Activated CD8-positive, alpha-beta memory T cell treated with anti-CD3 and anti-CD28 coated beads for 1 hour (primary cell): ENCODE measurements at regions not wholly inside any gene's neighbourhood (a gene's known extent, or its start where the extent isn't known, plus 50 kb on each side); places are given as distances from the start of the nearest gene placed in this dataset.
"Not testable (repeated sequence)": the region's sequence is repeated elsewhere in the genome, so short reads cannot be mapped to it uniquely, and the experiment has no call there.

Source experiments
- DNase-seq, 2 donors: peaks; one replicate each; pipeline ENCODE4 v3.0.0-alpha.2; 2020; ENCODE audit warnings: low read depth in 1 of 2; ENCODE audit errors: extremely low read depth in 1 of 2

DNA sequence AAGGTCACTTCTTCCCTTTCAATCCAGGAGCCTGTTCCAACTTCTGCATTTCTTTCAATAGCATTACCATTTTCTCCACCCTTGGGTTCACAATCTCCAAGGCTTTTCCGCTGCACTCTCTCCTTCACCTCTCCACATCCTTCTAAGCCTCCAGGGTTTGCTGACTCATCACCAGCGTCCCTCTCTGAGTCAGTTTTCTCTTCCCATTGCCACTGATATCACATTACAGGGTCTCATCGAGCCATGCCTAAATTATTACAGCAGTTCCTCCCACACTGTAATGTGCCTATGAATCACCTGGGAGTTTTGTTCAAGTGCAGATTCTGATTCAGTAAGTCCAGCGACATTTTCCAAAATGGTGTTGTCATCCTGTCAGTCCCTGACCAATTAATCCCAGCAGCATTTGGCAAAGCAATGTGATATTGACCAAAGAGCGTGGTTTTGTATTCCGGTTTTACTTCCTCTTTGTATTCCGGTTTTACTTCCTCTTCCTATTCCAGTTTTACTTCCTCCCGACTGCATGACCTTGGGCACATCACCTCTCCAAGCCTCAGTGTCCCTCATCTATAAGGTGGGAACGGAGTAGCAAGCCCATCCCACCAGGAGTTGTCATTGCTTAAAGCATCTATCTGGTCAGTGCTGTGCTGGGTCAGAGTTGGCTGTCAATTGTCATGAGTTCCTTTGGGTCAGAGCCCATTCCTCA, 208.3 kb upstream of the NBPF12 start:
- DNase-seq, result not testable (repeated sequence)

DNA sequence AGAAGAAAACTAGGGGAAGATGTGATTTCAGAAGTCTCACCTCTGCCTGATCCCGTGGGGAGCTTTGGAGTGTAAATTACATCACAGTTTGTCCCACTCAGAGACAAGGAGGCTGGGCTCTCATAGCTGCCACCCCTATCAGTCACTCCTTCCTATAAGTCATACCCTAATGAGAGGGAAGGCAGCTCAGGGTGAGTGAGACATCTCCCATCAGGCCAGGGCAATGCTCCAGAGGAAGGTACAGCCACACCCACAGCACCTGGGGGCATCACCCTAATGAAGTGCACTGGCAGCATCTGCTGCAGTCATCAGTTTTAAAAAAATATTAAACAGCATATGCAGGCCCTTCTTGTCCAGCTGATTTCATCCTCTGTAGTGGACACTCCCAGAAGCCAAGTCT, 223.1 kb upstream of the NBPF12 start:
- DNase-seq, result not testable (repeated sequence)

DNA sequence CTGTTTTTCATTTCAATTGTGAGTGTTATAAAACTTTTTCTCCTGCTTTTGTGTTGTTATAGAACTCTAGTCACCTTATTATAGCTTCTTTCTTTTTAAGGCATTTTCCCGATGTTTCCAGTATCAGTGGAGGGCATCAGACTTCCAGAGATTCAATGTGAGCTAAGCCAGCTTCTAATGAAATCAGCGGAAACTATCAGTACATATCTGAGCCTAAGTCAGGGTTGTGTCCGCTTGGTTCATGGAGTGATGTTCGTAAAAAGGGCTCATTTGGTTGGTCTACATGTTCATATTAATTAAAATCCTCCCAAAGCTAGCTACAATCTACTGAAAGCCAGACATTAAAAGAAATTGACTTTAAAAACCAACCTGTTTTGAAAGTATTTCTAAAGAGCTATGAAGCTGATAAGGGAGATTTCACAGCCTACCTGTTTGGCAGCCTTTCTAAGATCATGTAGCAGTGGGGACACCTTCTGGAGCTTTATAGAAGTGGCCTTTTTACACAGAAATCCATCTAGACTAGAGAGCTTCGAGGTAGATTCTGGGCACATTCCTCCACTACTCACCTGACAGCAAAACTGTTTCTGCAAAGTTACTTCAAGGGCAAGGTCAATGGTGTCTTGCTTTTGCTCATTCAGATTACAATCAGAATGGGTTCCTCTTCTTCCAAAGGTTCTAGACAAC, 227.1 kb upstream of the NBPF12 start:
- DNase-seq, result not testable (repeated sequence)

DNA sequence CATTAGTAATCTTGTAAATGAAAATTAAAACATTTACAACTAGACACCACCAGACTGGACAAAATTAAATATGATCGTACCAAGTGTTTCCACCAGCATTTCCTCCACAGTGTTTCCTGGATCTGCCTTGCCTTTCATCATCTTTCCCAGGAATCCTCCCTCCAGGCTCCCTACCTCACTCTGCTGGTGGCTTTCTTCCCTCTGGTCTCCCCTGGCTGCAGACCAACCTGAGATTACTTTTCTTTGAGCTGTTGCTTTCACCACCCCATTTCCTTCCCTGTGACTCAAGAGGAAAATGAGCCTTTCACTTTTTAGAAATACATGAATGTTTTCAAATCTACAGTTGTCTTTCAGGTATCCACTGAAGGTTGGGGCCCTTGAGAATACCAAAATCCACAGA, 228.8 kb upstream of the NBPF12 start:
- DNase-seq, result not testable (repeated sequence)

DNA sequence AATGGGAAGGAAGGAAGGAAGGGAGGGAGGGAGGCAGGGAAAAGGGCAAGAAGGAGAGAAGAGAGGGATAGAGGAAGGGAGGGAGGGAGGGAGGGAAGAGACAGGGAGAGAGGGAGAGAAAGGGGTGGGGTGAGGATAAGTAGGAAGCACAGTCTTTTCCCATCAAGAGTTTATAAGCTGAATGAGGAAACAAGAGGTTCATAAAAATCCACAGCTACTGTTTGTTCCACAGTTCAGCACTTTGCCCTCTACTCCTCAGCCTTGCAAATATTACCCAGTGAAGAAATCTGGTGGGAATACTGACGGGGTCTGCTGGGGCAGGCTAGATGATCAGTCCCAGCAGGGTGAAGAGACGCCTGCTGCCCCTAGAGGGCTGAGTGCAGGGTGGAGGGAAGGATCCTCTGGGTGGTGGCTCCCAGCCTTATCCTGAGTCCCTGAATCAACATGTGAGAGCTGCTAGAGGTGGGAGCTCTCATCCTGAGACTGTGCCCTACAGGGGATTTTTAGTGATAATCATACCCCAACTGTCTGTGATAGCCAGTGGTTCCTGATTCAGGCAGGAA, 233.9 kb upstream of the NBPF12 start:
- not testable (repeated sequence) for DNase-seq

DNA sequence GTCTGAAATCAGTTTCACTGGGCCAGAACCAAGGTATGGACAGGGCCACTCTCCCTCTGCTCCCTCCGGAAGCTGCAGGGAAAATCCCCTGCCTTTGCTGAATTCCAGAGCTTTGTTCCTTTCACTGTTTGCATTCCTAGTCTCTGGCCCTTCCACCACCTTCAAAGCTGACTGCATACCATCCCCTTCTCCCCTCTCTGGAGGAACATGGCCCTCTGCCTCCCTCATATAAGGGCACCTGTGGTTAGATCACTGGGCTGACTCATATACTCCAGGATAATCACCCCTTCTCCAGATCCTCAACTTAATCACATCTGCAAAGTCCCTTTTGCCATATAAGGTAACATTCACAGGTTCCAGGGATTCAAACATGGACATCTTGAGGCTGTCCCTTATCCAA, 236.8 kb upstream of the NBPF12 start:
- not testable (repeated sequence) for DNase-seq

DNA sequence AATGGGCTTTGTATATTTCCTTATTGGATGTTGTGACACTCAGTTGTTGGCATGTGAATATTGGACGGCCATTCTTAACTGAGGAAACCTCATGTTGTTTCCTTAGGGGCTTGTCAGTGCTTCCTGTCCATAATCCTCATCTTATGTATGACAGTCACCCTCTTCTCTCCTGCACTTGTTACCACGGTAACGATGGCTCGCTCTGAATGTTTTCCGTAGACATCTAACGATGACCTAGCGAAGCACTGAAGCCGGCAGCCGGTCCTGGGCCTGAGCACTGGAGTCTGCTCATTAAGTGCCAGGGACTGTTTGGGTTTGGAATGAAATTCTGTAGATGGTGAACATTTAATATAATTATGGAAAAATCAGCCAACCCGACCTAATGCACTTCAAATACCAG, 242.7 kb upstream of the NBPF12 start:
- not testable (repeated sequence) for DNase-seq

DNA sequence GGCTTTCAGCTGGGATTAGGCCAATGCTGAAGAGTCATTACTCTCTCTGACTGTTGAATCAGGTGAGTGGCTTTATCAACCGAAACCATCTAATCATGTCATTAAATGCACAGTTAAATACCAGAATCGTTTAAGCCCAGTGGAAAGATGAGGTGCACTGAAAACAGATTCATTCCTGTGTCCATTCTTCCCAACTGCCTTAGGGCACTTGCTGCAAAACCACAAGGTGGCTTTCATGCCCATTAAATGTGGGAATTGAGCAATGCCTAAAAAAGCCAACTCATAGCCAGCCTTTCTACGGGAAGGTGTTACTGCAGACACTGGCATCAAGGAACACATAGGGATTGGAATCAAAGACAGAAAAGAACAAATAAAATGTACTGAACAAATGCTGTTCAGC, 246.3 kb upstream of the NBPF12 start:
- DNase-seq, result not testable (repeated sequence)

DNA sequence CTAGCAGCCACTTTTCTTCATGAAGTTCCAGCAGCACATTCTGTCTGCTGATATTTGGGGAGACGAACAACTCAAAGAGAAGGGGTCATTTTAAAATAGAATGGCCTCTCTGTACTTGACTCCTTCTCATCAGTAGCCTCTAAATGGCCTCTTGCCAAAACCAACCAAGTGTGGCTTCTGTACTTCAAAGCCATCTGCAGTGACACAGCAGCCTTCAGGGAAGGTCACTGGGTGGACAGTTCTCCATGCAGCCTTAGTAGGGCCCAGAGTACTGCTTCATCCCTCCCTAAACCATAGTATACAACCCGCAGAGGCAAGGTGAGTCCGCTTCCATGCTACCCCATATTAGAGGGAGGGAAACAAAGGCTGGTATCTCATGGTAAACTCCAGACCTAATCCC, 249.2 kb upstream of the NBPF12 start:
- not testable (repeated sequence) for DNase-seq

DNA sequence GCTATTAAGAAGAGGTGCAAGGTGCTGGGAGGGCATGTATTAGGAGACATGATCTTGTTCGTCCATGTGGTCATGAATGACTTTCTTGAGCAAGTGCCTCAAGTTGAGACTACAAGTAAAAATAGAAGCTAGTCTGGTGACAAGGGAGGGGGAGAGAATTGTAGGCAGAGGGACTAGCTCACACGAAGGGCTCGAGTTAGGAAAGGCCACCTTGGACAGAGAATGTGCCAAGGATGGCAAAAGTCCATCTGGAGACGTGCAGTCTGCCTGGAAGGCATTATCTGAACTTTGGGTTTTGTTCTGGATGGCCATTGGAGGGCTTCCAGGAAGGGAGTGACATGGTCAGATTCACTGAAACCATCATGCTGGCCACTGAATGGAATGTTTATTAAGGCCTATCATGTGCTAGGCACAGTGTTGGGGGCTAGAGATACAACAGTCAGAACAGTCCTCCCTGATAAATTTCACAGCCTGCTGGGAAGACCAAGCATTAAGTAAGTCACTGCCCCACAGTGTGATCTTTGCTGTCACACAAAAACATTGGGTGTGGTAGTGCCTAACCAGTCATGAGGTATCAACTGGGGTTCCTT, 251.3 kb upstream of the NBPF12 start:
- not testable (repeated sequence) for DNase-seq

DNA sequence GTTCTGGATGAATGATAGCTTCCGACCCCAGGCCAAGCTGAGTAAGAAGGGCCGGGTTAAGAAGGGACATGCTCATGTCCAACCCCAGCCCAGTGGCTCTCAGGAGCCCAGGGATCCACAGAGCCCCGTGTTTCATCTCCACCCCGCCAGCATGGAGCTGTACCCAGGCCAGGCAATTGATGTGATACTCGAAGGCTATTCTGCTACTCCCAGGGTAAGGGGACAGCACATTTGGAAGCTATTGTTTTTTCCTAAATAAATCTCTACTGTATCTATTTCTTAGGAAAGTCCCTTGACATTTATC, 255.0 kb upstream of the NBPF12 start:
- DNase-seq, result not testable (repeated sequence)

DNA sequence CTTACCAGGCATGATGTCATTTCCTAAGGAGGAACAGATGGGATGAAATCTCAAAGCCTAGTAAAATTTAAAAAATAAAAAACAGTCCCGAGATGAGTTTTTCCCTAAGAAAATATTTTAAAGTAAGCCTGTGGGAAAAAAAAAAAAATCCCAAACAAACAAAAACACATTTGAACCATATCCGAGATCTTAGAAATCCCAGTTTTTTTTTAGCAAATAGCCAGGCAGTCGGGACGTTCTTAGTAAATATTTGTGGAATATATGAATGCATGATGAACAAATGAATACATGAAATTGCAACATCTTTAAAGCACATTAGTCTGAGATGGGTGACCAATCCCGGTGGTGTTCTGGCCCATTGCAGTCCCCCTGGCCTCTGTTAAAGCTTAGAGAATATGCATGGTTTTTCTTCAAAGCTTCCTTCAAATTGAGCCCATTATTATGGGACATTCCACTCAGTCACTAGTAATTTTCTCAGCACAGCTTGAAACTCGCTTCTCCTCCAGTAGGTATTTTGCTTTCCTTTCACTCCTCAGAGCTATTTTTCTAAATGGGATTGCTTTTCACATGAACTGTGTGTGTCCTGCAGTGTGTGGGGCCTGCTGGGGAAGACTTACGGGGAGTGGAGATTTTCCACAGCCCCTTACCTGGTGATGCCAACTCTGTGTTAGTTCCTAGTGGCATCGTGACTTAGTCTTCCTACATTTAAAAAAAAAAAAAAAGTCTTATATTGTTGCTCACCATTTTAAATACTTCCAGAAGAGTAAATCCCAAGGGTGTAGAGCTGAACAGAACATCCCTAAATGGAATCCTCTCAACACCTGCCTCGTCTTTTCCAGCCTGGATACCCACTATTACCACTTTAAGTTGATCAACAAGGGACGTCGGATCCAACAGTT, 255.6 kb upstream of the NBPF12 start:
- DNase-seq, result not testable (repeated sequence)

DNA sequence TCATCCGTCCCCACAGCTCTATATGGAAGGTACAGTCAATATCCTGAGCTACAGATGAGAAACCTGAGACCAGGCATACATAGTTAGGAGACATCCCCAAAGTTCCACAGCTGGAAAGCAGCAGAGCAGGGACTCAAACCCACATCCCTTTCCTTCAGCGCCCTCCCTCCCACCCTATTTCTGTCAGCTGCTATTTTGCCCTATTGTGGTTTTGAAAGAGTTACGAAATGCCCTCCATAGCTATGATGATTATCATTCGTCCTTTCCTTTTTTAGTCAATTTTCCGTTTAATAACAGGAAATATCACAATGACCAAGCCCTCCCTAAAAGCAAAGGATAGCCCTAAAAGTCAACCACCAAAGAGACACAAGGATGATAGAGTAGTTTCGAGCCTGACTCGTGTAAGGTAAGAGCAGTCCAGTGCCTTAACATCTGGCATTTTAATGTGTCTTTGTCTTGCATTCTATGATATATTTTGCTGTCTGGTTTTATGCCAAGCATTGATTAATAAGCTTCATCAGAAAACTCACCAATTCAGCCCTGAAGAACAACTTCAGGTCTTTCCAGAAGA, 264.3 kb upstream of the NBPF12 start:
- DNase-seq, result not testable (repeated sequence)

DNA sequence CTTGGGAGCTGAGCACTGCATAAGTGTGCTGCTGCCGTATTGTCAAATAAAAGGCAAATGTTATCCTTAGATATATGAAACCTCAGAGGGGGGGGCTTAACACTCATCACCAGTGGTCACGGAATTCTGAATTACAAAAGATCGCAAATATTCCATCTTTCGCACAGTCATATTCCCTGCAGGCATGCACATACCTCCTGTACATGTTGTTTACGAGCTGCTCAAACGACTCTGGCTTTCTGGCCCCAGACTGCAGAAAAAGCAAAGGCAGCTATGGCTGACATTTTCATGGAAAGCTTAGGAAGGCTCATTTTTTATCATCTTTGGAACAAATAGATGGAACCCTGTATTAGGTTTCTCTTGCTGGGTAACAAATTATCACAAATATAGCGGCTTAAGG, 265.5 kb upstream of the NBPF12 start:
- DNase-seq, result not testable (repeated sequence)

DNA sequence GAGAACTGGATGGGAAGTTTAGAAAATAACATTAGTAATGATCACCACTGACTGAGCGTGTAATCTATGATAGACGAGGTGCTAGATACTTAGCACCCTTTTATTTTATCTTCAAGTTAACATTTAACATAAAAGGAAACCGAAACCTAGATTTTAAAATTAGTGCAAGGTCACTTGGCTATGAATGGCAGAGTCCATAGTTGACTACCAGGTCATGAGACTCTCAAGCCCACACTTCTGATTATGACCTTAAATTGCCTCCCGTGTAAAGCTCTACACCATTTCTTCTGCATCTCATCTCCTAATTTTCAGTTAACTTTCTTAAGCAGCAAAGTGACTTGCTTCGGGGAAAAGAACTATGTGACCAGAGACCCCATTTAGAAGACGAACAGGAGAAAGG, 266.5 kb upstream of the NBPF12 start:
- DNase-seq, result not testable (repeated sequence)

DNA sequence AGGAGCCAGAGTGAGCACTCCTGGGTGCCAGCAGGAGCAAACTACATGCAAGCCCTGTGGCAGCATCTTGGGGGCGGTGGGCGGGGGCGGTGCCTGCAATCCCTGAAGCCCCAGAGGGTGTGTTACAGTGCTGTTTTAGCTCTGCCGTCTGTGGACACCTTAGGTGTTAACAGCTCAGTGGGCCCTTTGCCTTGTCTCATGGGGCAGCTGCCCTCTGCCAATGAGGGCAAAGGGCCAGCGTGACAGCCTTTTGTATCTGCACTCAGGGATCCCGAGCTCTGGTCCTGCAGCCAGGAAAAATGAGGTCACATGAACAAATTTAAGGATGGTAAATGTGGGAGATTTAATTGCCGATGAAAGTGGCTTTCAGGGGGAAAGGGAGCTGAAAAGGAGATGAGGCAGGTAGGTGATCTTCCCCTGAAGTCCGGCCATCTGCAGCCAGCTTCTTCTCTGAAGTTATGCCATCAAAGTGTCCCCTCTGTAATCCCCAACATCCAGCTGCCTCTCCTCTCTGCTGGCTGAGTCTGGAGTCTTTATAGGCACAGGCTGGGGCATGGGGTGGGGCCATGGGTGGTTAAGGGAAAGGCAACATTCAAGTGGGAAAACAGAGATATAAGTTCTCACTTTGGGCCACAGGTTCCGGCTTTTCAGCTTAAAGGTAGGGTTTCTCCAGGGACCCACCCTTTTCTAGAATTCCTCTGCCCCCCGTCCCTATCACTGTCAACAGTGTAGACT, 267.1 kb upstream of the NBPF12 start:
- not testable (repeated sequence) for DNase-seq

DNA sequence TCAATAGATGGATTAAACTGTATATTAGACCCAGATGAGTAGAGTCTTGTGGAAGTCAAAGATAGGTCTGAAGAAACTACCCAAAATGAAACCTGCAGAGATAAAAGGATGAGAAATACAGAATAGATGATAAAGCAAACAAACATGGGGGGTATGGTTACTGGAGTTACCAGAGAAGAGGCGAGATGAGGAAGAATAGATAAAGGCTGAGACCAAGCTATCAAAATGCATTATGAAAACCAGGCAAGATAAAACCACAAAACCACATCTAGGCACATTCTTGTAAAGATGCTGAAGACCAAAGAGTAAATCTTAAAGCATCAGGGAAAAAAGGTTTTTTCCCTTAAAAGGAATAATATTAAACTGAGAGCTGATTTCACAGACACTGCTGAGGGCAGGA, 271.8 kb upstream of the NBPF12 start:
- DNase-seq, result not testable (repeated sequence)

DNA sequence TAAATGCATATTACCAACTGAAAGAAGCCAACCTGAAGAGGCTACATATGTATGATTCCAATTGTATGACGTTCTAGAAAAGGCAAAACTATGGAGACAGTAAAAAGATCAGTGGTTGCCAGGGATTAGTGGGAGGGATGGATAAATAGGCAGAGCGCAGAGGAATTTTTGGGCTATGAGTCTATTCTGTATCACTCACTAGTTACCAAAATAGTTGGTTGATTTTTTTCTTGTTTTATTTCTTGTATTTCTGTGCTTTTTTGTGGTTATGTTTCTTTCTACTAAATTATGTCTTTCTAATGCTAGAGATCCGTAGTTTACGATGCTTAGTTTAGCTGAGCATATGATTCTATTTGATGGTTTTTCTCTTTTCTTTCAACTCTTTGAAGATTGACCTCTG, 277.9 kb upstream of the NBPF12 start:
- DNase-seq, result not testable (repeated sequence)

DNA sequence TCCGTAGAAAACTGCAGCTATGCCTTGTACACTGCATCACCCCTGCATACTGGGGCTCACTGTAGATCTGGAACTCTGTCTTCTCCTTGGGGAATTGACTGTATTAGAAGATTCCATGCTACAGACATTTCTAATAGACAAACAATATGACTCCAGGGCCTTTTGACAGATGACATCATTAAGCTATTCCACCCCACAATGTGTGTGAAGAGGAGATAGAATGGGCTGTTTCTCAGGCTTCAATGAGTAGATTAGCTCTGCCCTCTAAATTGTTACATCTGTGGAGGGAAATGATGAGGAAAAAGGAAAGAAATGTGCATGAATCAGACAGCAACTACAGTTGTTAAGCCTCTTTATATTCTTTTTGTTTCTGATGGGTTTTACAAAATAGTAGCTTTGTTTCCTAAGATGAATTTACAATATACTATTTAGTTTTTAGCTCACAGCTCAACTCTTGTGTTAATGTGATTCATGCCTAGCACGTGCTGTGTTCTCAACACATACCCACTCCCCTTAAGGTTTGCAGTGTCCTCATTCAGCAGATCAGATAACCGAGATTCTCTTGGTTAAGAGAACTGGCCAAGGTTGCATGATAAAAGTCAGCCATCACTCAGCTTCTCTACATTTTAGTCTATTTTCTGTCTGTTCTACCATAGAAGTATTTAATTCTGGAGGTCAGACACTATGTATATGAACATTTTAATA, 281.6 kb upstream of the NBPF12 start:
- not testable (repeated sequence) for DNase-seq
